ENCODE measurements at regions not wholly inside any gene's neighbourhood (a gene's known extent, or its start where the extent isn't known, plus 50 kb on each side); places are given as distances from the start of the nearest gene placed in this dataset.

DNA sequence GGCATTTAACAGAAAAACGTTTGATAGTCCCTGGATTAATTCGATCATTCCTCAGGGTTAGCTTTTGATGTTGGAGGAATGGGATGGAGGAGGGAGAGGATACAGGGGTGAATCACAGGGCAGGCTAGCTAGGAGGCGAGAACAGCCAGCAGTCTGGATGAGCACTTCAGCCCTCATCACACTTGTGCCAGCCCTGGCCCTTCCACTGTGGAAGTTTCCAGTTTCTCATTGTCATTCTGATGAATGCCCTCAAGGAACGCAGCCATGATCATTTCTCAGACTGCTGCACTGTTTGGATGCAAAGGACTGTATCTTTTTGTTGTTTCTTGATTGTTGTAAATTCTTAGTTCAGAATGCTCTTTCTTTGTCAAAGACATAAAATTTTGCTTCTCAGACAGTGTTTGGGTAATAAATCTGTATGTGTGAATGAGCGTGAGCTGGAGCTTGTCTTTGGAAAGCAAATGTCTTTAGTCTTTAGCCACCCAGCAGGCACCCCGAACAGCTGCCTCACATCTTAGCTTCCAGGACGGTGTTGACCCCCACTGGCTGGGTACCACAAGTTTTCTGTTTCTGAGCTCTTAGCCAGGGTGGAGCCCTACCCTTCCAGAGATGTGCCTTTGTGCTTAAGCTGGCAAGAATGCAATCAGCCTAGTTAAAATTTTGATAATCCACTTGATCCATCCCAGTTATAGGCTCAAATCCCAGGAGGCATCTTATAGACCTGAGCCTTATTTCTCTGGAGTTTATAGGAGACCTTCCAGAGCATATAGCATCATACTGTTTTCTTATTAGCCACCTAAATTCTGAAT is 121.1 kb downstream of the PDCD6IP start:
- TF ChIP-seq CTCF (IDR thresholded peaks at IDR 0.05; ENCODE audit: low read depth, low read length) (no peak), EZH2phosphoT487 (IDR thresholded peaks at IDR 0.05; ENCODE audit: low read depth) (no peak)
- Histone ChIP-seq H3K9ac (ENCODE audit: low read length) (no peak overlapping the region), H3K4me3 (ENCODE audit: low read length) (no peak overlapping the region), H4K20me1 (ENCODE audit: insufficient read depth, low read length) (no peaks in the 10 kb centered on the region), H3K27ac (ENCODE audit: low read length) (no peak overlapping the region), H3K4me1 (ENCODE audit: low read length) (no peaks in the 10 kb centered on the region), H2AFZ (ENCODE audit: low read depth, low read length) (no peak overlapping the region), H3K4me2 (ENCODE audit: low read length) (no peak overlapping the region), H3K27me3 (ENCODE audit: low read depth, low read length) (no peaks in the 10 kb centered on the region), H3K79me2 (ENCODE audit: low read length) (no peaks in the 10 kb centered on the region), H3K9me3 (ENCODE audit: insufficient read depth, low read length) (no peaks in the 10 kb centered on the region; the same call in 1 of the 2 replicates), H3K36me3 (replicated peaks; ENCODE audit: low read depth, low read length) (no peaks in the 10 kb centered on the region)

- no peak overlapping the region for H3K4me2 ChIP-seq (ENCODE audit: low read length)
- H3K9ac ChIP-seq (ENCODE audit: low read length): no peak overlapping the region
- no peaks in the 10 kb centered on the region for H3K27me3 ChIP-seq (ENCODE audit: low read depth, low read length)
- no peak for TF ChIP-seq CTCF (IDR thresholded peaks at IDR 0.05; ENCODE audit: low read depth, low read length)
- TF ChIP-seq EZH2phosphoT487 (IDR thresholded peaks at IDR 0.05; ENCODE audit: low read depth): no peak
- no peaks in the 10 kb centered on the region for H3K36me3 ChIP-seq (replicated peaks; ENCODE audit: low read depth, low read length)
- H3K27ac ChIP-seq (ENCODE audit: low read length): no peak overlapping the region
- no peaks in the 10 kb centered on the region; the same call in 1 of the 2 replicates for H3K9me3 ChIP-seq (ENCODE audit: insufficient read depth, low read length)
- H2AFZ ChIP-seq (ENCODE audit: low read depth, low read length): no peak overlapping the region
- no peaks in the 10 kb centered on the region for H4K20me1 ChIP-seq (ENCODE audit: insufficient read depth, low read length)
- no peaks in the 10 kb centered on the region for H3K4me1 ChIP-seq (ENCODE audit: low read length)
- H3K4me3 ChIP-seq (ENCODE audit: low read length): no peak overlapping the region
- no peaks in the 10 kb centered on the region for H3K79me2 ChIP-seq (ENCODE audit: low read length)
These were observed 122.1 kb downstream of the PDCD6IP start for GRCh38 chr3:33920511-33920910.

DNA sequence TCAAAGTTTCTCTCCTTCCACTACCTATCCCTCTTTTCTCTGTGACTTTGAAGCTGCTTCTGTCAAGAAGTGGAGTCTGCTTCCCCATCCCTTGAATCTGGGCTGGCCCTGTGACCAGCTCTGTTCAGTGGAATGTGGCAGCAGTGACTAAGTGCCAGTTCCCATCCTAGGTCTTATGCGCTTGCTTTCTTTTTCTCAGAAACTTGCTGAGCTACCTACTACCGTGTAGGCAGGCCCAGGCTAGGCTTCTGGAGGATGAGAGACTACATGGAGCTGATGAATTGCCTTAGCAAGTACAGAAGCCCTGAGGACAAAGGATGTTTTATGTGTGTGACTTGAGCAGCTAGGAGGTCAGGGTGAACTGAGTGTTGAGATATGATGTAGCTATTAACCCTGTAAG is 123.2 kb downstream of the PDCD6IP start:
- no peak overlapping the region for H3K4me2 ChIP-seq (ENCODE audit: low read length)
- no peaks in the 10 kb centered on the region for H3K79me2 ChIP-seq (ENCODE audit: low read length)
- H3K9ac ChIP-seq (ENCODE audit: low read length): no peak overlapping the region
- no peak overlapping the region for H3K4me3 ChIP-seq (ENCODE audit: low read length)
- no peaks in the 10 kb centered on the region for H3K36me3 ChIP-seq (replicated peaks; ENCODE audit: low read depth, low read length)
- TF ChIP-seq EZH2phosphoT487 (IDR thresholded peaks at IDR 0.05; ENCODE audit: low read depth): no peak
- TF ChIP-seq CTCF (IDR thresholded peaks at IDR 0.05; ENCODE audit: low read depth, low read length): no peak
- H4K20me1 ChIP-seq (ENCODE audit: insufficient read depth, low read length): no peaks in the 10 kb centered on the region
- H3K9me3 ChIP-seq (ENCODE audit: insufficient read depth, low read length): no peaks in the 10 kb centered on the region; the same call in 1 of the 2 replicates
- H3K4me1 ChIP-seq (ENCODE audit: low read length): no peaks in the 10 kb centered on the region
- H3K27ac ChIP-seq (ENCODE audit: low read length): no peak overlapping the region
- H3K27me3 ChIP-seq (ENCODE audit: low read depth, low read length): no peaks in the 10 kb centered on the region
- no peak overlapping the region for H2AFZ ChIP-seq (ENCODE audit: low read depth, low read length)

DNA sequence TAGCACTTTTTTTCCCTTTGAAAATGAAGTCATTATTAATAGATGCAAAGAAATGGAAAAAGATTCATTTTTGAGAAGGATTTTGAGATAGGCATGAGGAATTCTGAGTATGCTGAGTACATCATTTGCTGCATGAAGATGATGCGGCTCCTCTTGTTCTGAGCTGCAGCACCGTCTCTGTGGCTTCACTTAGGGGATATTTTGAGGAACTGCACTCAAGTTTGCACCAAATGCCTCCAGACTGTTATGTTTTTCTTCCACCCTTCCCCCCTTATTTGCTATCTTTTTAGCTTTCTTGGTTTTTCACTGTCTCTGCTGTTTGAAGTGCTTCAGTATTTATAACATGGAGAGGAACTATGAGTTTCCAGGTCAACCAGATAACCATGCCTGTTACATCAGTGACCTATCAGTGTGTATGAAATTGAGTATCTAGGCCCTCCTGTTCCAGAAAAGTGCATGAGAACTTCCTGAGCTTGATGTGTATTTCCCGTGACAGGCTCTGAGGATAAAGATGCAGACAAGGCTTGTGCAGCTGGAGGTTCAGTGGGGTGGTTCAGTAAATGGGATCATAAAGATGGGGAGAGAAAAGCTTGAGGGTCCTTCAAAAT is 128.7 kb downstream of the PDCD6IP start:
- no peak overlapping the region for H2AFZ ChIP-seq (ENCODE audit: low read depth, low read length)
- no peaks in the 10 kb centered on the region; the same call in 1 of the 2 replicates for H3K9me3 ChIP-seq (ENCODE audit: insufficient read depth, low read length)
- H3K27me3 ChIP-seq (ENCODE audit: low read depth, low read length): no peaks in the 10 kb centered on the region
- no peak overlapping the region for H3K4me2 ChIP-seq (ENCODE audit: low read length)
- H3K79me2 ChIP-seq (ENCODE audit: low read length): no peaks in the 10 kb centered on the region
- no peak overlapping the region for H3K27ac ChIP-seq (ENCODE audit: low read length)
- H4K20me1 ChIP-seq (ENCODE audit: insufficient read depth, low read length): no peaks in the 10 kb centered on the region
- H3K4me3 ChIP-seq (ENCODE audit: low read length): no peak overlapping the region
- H3K9ac ChIP-seq (ENCODE audit: low read length): no peak overlapping the region
- no peak for TF ChIP-seq EZH2phosphoT487 (IDR thresholded peaks at IDR 0.05; ENCODE audit: low read depth)
- TF ChIP-seq CTCF (IDR thresholded peaks at IDR 0.05; ENCODE audit: low read depth, low read length): no peak
- no peaks in the 10 kb centered on the region for H3K36me3 ChIP-seq (replicated peaks; ENCODE audit: low read depth, low read length)
- H3K4me1 ChIP-seq (ENCODE audit: low read length): no peaks in the 10 kb centered on the region
